ENCODE measurements at regions not wholly inside any gene's neighbourhood (a gene's known extent, or its start where the extent isn't known, plus 50 kb on each side); places are given as distances from the start of the nearest gene placed in this dataset.

DNA sequence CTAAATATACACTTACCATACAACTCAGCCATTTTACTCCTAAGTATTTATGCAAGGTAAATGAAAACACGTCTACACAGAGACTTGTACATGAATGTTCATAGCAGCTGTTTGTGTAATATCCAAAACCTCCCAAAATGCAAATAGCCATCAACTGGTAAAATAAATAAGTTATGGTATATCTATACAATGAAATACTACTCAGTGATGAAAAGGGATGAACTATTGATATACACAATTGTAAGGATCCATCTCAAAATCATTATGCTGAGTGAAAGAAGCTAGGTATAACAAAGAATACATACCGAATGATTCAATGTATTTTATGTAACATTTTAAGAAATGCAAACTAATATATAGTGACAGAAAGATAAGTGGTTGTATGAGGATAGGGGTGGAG is 149.8 kb upstream of the TNFSF11 start:
- TF ChIP-seq, protein P1, sequence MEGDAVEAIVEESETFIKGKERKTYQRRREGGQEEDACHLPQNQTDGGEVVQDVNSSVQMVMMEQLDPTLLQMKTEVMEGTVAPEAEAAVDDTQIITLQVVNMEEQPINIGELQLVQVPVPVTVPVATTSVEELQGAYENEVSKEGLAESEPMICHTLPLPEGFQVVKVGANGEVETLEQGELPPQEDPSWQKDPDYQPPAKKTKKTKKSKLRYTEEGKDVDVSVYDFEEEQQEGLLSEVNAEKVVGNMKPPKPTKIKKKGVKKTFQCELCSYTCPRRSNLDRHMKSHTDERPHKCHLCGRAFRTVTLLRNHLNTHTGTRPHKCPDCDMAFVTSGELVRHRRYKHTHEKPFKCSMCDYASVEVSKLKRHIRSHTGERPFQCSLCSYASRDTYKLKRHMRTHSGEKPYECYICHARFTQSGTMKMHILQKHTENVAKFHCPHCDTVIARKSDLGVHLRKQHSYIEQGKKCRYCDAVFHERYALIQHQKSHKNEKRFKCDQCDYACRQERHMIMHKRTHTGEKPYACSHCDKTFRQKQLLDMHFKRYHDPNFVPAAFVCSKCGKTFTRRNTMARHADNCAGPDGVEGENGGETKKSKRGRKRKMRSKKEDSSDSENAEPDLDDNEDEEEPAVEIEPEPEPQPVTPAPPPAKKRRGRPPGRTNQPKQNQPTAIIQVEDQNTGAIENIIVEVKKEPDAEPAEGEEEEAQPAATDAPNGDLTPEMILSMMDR (IDR thresholded peaks at IDR 0.05 in 2 of 3, conservative IDR thresholded peaks at IDR 0.05 in 1 of 3; ENCODE audit: control insufficient read depth in 2 of 3, extremely low read depth in 1 of 3, insufficient read depth in 1 of 3, low read depth in 3 of 3, low read length in 3 of 3): no peak
- TF ChIP-seq POLR2A (IDR thresholded peaks at IDR 0.05; ENCODE audit: low read depth, low read length) (no peak), EP300 (IDR thresholded peaks at IDR 0.05; ENCODE audit: borderline replicate concordance in 1 of 2, control insufficient read depth in 1 of 2, low read depth in 2 of 2, low read length in 2 of 2) (no peak), NFYA (IDR thresholded peaks at IDR 0.05; ENCODE audit: borderline replicate concordance, low read depth, low read length) (no peak), EGR1 (IDR thresholded peaks at IDR 0.05; ENCODE audit: borderline replicate concordance in 1 of 2, low read depth in 2 of 2, low read length in 2 of 2) (no peak), RFX5 (IDR thresholded peaks at IDR 0.05; ENCODE audit: low read depth, low read length) (no peak), YY1 (IDR thresholded peaks at IDR 0.05; ENCODE audit: low read depth, low read length) (no peak), TAF1 (IDR thresholded peaks at IDR 0.05; ENCODE audit: borderline replicate concordance, low read depth, low read length) (no peak), HCFC1 (IDR thresholded peaks at IDR 0.05; ENCODE audit: low read length) (no peak), IRF4 (IDR thresholded peaks at IDR 0.05; ENCODE audit: low read depth, low read length) (no peak), SREBF2 (IDR thresholded peaks at IDR 0.05; ENCODE audit: low read length) (no peak), FOXK2 (IDR thresholded peaks at IDR 0.05) (no peak), KDM1A (IDR thresholded peaks at IDR 0.05; ENCODE audit: borderline replicate concordance) (no peak)
- TF ChIP-seq, protein P2, sequence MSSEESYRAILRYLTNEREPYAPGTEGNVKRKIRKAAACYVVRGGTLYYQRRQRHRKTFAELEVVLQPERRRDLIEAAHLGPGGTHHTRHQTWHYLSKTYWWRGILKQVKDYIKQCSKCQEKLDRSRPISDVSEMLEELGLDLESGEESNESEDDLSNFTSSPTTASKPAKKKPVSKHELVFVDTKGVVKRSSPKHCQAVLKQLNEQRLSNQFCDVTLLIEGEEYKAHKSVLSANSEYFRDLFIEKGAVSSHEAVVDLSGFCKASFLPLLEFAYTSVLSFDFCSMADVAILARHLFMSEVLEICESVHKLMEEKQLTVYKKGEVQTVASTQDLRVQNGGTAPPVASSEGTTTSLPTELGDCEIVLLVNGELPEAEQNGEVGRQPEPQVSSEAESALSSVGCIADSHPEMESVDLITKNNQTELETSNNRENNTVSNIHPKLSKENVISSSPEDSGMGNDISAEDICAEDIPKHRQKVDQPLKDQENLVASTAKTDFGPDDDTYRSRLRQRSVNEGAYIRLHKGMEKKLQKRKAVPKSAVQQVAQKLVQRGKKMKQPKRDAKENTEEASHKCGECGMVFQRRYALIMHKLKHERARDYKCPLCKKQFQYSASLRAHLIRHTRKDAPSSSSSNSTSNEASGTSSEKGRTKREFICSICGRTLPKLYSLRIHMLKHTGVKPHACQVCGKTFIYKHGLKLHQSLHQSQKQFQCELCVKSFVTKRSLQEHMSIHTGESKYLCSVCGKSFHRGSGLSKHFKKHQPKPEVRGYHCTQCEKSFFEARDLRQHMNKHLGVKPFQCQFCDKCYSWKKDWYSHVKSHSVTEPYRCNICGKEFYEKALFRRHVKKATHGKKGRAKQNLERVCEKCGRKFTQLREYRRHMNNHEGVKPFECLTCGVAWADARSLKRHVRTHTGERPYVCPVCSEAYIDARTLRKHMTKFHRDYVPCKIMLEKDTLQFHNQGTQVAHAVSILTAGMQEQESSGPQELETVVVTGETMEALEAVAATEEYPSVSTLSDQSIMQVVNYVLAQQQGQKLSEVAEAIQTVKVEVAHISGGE (CRISPR knock-in tag; IDR thresholded peaks at IDR 0.05): no peak
